ENCODE measurements at regions not wholly inside any gene's neighbourhood (a gene's known extent, or its start where the extent isn't known, plus 50 kb on each side); places are given as distances from the start of the nearest gene placed in this dataset.

DNA sequence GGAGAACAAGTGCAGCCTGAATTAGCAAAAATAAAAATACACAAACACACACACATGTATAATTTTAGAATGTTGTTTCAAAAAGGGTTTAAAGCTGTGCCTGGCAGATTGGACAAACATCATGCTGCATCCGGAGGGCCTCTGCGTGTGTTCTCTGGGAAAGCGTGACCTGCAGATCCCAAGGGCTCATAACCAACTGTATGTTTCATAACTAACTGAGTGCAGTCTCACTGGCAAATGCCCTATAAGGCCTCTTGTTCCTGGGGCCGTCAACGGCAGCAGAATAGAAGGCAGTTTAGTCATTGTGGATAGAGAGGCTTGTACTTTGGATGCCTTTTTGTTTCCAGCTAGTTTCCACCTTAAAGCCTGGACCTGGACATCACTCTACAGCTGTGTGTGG lies 243.8 kb upstream of the KIAA1217 start:
- H3K9ac ChIP-seq (replicated peaks in 1 of 4; ENCODE audit: extremely low read depth in 1 of 4, low read depth in 3 of 4, low read length in 3 of 4) = no peak overlapping the region
- no peaks in the 10 kb centered on the region for H3K23me2 ChIP-seq (ENCODE audit: low read depth, low read length)
- H2BK20ac ChIP-seq (ENCODE audit: low read length) = no peak overlapping the region
- H3K79me1 ChIP-seq (ENCODE audit: low read depth, low read length) = no peaks in the 10 kb centered on the region
- WGBS, 2 experiments (ENCODE audit: extremely low coverage in 1 of 2, insufficient coverage in 1 of 2, insufficient read length in 1 of 2, insufficient replicate concordance in 2 of 2, low coverage in 1 of 2, low lambda C conversion rate in 2 of 2, missing lambda C conversion rate in 1 of 2) = 95% methylated on average over 5 of the region's 5 CpGs; no CpG with 5 or more reads in 1 of the 2 experiments
- H2BK15ac ChIP-seq (ENCODE audit: low read length) = no peak overlapping the region
- H3K4me3 ChIP-seq (ENCODE audit: extremely low read depth in 1 of 4, insufficient read depth in 2 of 4, low read depth in 3 of 4, low read length in 4 of 4) = no peak overlapping the region
- H3K4me1 ChIP-seq (replicated peaks in 1 of 4; ENCODE audit: control insufficient read depth in 3 of 4, insufficient read depth in 4 of 4, low read length in 3 of 4) = no peaks in the 10 kb centered on the region
- DNase-seq (ENCODE audit: low read depth in 1 of 2, low spot score in 2 of 2) = no peak
- no peak overlapping the region for H3K14ac ChIP-seq (ENCODE audit: insufficient read length)
- POLR2A ChIA-PET (ENCODE audit: partially characterized antibody) = no interaction called here
- no peak overlapping the region for H2BK12ac ChIP-seq (ENCODE audit: low read depth, low read length)
- H3K79me2 ChIP-seq (ENCODE audit: control insufficient read depth in 1 of 2, insufficient read depth in 2 of 2, low read length in 2 of 2) = no peaks in the 10 kb centered on the region
- no peak overlapping the region for H3K27ac ChIP-seq (ENCODE audit: low read depth, low read length)
- no peak overlapping the region for H4K5ac ChIP-seq (ENCODE audit: insufficient read length, low read depth, low read length)
- H4K8ac ChIP-seq (ENCODE audit: extremely low read depth, insufficient read depth, low read length) = no peak overlapping the region
- no peaks in the 10 kb centered on the region for H3K36me3 ChIP-seq (ENCODE audit: control insufficient read depth in 2 of 4, insufficient read depth in 4 of 4, low read length in 3 of 4)
- H3K23ac ChIP-seq (ENCODE audit: insufficient read length) = no peak overlapping the region
- no peak overlapping the region for H2AFZ ChIP-seq (ENCODE audit: low read length)
- H3K18ac ChIP-seq (ENCODE audit: extremely low read depth, low read length) = no peak overlapping the region
- no peak overlapping the region for H4K91ac ChIP-seq (replicated peaks; ENCODE audit: insufficient read length, low read length)
- no peak overlapping the region for H2AK5ac ChIP-seq (ENCODE audit: low read depth, low read length)
- CTCF ChIA-PET (ENCODE audit: partially characterized antibody) = interaction anchor here (0.7 kb wide), 1 partner anchor 32 kb away, joined by 3 read pairs; no protein-coding TSS in a partner anchor
- no peak overlapping the region for H2BK5ac ChIP-seq (ENCODE audit: low read depth, low read length)
- H4K20me1 ChIP-seq (replicated peaks in 1 of 2; ENCODE audit: control insufficient read depth in 1 of 2, insufficient read depth in 2 of 2, low read length in 2 of 2) = no peaks in the 10 kb centered on the region
- H3K4ac ChIP-seq (replicated peaks; ENCODE audit: insufficient read length, low read depth, low read length) = no peak overlapping the region
- H3K9me3 ChIP-seq (ENCODE audit: insufficient read depth in 2 of 2, low read depth in 1 of 2, low read length in 1 of 2) = no peaks in the 10 kb centered on the region
- H3K4me2 ChIP-seq (ENCODE audit: insufficient read depth in 1 of 2, low read depth in 2 of 2, low read length in 2 of 2) = no peak overlapping the region
- no peak for TF ChIP-seq BCL11A (IDR thresholded peaks at IDR 0.05; ENCODE audit: low read depth in 2 of 2, low read length in 2 of 2)
- TF ChIP-seq PHF8 (conservative IDR thresholded peaks at IDR 0.05; ENCODE audit: low read depth, low read length) = no peak
- no peak for TF ChIP-seq BACH1 (IDR thresholded peaks at IDR 0.05; ENCODE audit: low read length)
- TF ChIP-seq FOSL1 (IDR thresholded peaks at IDR 0.05; ENCODE audit: insufficient read depth, low read depth, low read length) = no peak
- no peak for TF ChIP-seq NANOG (IDR thresholded peaks at IDR 0.05; ENCODE audit: insufficient read depth, low read depth, low read length, poor library complexity, severe bottlenecking)
- TF ChIP-seq GABPA (IDR thresholded peaks at IDR 0.05; ENCODE audit: borderline replicate concordance, insufficient read depth, low read length) = no peak
- TF ChIP-seq CHD2 (IDR thresholded peaks at IDR 0.05; ENCODE audit: low read length) = no peak
- TF ChIP-seq EP300 (IDR thresholded peaks at IDR 0.05; ENCODE audit: borderline replicate concordance in 1 of 2, low read depth in 2 of 2, low read length in 2 of 2) = no peak
- no peaks in the 10 kb centered on the region for H3K27me3 ChIP-seq (replicated peaks in 1 of 4; ENCODE audit: control insufficient read depth in 3 of 4, extremely low read depth in 1 of 4, insufficient read depth in 3 of 4, low read length in 3 of 4)
- H2BK120ac ChIP-seq (replicated peaks; ENCODE audit: low read depth, low read length) = no peak overlapping the region
- no peak overlapping the region for H3K56ac ChIP-seq (replicated peaks; ENCODE audit: insufficient read length, low read depth, low read length)
- no peak for FAIRE-seq
